GM20431 (cell line): ENCODE measurements at regions not wholly inside any gene's neighbourhood (a gene's known extent, or its start where the extent isn't known, plus 50 kb on each side); places are given as distances from the start of the nearest gene placed in this dataset.
"Not testable (repeated sequence)": the region's sequence is repeated elsewhere in the genome, so short reads cannot be mapped to it uniquely, and the experiment has no call there.

Source experiments
- in situ Hi-C: fragments of 300-500 bp; cut with MseI, MboI; formaldehyde crosslinking; loops from one replicate; pipeline ENCODE4 v1.15.0; 2020; ENCODE audit warnings: low sequenced_read_pairs; ENCODE audit not compliant: unreplicated experiment

DNA sequence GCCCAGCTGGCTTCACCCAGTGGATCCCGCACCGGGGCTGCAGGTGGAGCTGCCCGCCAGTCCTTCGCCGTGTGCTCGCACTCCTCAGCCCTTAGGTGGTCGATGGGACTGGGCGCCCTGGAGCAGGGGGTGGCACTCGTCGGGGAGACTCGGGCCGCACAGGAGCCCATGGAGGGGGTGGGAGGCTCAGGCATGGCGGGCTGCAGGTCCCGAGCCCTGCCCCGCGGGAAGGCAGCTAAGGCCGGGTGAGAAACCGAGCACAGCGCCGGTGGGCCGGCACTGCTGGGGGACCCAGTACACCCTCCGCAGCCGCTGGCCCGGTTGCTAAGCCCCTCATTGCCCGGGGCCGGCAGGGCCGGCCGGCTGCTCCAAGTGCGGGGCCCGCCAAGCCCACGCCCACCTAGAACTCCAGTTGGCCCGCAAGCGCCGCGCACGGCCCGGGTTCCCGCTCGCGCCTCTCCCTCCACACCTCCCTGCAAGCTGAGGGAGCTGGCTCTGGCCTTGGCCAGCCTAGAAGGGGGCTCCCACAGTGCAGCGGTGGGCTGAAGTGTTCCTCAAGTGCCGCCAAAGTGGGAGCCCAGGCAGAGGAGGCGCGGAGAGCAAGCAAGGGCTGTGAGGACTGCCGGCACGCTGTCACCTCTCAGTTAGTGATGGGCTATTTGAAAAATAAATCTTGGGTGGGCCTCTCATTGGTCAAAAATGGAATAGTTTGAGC is 411.2 kb upstream of the NOX3 start:
- in situ Hi-C loops = not testable (repeated sequence)

GRCh38 chr6:155861821-155862220 is 406.2 kb upstream of the NOX3 start:
- in situ Hi-C loops = no loop called here

DNA sequence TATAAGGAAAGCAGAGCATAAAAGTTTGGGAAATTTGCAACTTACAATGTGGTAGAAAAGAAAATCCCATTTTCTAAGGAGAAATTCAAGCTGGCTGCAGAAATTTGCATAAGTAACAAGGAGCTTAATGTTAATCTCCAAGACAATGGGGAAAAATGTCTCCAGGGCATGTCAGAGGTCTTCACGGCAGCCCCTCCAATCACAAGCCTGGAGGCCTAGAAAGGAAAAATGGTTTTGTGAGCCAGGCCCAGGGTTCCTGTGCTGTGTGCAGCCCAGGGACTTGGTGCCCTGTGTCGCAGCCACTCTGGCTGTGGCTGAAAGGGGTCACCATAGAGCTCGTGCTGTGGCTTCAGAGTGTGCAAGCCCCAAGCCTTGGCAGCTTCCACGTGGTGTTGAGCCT is 403.3 kb upstream of the NOX3 start:
- in situ Hi-C loops = not testable (repeated sequence)

DNA sequence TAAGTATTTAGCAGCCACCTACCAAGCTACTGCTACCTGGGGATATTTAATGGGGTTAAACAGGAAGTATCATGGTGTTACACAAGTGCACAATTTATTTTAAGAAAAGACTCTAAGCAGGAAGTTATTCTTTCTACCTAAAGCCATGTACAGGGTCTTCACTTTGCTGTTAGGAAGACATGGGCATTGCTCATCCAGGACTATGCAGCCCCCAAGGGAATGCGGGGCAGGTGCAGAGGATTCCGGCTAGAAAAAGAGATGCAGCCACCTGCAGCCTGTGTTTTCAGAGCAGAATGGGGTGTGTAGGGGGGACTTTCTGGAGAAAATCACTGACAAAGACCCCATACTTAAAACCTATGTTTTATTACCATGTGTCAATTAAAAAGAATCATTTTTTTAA is 399.1 kb upstream of the NOX3 start:
- in situ Hi-C loops = no loop called here

- in situ Hi-C loops = no loop called here
Observed at GRCh38 chr6:155853011-155853410, 397.4 kb upstream of the NOX3 start.

- in situ Hi-C loops = no loop called here
Observed at GRCh38 chr6:155850408-155850841, 394.8 kb upstream of the NOX3 start.

DNA sequence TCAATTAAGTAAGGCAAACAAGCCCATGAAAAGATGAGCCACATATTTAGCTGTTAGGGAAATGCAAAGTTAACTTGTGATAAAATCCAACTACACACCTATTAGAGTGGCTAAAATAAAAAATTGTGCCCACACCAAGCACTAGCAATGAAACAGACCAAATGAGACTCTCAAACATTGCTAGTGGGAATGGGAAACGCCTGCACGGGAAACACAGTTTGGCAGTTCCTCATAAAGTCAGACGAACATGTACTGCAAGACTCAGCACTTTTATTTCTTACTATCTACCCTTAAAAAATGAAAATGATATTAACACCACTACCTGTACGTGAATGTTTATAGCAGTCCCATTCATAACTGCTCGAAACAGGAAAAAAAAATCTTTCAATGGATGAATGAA is 392.1 kb upstream of the NOX3 start:
- in situ Hi-C loops = no loop called here

GRCh38 chr6:155837474-155837873 is 381.8 kb upstream of the NOX3 start:
- in situ Hi-C loops = no loop called here

DNA sequence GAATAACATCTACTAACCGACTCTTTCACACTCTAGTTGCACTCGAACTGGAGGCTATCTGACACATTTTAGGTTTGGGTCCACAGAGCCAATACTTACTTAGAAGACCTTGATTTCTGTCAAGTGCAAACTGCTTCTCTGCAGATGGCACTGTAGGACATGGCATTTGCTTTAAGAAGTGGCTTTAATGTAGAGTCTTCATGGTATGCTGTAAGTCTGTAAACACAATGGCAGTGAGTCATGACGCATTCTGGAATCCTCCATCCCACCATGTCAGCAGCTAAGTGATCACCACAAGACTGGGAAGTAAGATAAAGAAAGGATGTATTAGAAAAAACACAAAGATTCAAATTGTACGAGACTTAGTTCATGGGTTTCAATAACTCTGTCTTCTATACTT is 377.0 kb upstream of the NOX3 start:
- in situ Hi-C loops = no loop called here

DNA sequence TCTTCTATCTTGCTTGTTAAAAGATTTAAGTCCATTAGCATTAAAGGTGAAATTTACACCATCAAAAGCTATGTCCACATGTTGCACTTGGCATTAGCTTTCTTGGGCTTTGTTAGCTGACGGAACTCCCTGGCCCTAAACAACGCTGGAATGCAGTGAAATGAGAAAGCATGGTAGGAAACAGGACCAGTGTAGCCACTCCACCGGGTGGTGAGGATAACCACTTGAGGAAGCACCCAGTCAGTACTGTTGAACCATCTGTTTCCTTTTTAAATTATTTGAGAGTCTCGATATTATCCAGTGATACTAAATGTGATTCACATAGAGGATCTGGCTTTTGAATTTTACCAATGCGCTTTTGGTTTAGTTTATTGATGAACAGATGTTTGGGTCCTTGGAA is 374.9 kb upstream of the NOX3 start:
- in situ Hi-C loops = no loop called here

- in situ Hi-C loops = no loop called here
Observed at GRCh38 chr6:155829646-155830045, 374.0 kb upstream of the NOX3 start.

- in situ Hi-C loops = no loop called here
Observed at GRCh38 chr6:155828989-155829388, 373.4 kb upstream of the NOX3 start.

DNA sequence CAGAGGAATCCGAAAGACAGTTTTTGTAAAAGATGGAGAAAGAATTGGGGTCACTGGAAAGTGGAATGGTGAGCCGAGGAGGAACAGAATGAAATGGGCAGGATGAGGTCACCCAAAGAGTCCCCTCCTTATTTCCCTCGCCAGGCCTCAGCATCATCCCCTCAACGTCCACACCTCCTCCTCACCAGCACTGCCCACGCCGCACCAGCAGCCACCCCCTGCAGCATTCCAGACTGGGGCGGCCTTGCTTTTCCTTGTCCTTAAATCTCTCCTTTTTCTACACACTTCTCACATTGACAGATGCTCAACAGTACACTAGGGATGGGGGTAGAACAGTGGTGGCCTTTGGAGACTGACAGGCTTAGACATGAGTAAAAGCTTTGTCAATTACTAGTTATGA is 363.1 kb upstream of the NOX3 start:
- in situ Hi-C loops = no loop called here

- in situ Hi-C loops = no loop called here
Observed at GRCh38 chr6:155813548-155813947, 357.9 kb upstream of the NOX3 start.

DNA sequence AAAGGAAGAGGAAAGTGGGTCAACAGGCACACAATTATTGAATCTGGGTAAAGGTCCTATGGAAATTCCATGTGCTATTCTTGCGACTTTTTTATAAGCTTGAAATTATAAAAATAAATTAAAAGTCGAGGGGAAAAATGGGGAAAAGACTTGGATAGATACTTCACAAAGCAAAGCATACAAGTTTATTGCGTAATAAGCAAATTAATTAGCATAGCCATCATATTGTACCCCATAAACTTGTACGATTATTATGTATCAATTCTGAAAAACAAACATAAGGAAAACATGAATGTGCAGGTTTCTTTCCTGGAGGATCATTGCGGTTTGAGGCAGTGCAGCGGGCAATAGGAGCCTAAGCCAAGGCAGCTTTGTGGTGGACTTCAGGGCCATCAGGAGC is 351.6 kb upstream of the NOX3 start:
- in situ Hi-C loops = no loop called here

DNA sequence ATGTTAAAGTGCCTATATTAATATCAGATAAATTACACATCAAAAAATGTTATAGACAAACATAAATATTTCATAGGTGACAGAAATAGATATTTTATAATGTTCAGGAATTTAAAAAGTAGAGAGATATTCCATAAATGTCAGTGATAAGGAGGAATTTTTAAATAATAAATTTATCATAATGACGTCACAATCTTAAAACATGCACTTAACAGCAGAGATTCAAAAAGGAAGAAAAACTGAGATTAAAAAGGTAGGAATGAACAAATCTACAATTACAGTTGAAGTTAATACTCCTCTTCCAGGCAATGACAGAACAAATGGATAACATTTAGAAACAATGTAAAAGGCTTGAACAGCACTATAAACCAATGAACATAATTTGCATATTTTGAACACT is 345.4 kb upstream of the NOX3 start:
- in situ Hi-C loops = no loop called here

DNA sequence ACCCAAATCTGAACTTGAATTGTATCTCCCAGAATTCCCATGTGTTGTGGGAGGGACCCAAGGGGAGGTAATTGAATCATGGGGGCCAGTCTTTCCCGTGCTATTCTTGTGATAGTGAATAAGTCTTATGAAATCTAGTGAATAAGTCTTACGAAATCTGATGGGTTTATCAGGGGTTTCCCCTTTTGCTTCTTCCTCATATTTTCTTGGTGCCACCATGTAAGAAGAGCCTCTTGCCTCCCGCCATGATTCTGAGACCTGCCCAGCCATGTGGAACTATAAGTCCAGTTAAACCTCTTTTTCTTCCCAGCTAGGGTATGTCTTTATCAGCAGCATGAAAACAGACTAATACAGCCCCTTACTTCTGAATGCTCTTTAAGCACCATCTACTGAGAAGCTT is 343.2 kb upstream of the NOX3 start:
- in situ Hi-C loops = not testable (repeated sequence)

- in situ Hi-C loops = no loop called here
Observed at GRCh38 chr6:155795173-155795796, 339.6 kb upstream of the NOX3 start.

DNA sequence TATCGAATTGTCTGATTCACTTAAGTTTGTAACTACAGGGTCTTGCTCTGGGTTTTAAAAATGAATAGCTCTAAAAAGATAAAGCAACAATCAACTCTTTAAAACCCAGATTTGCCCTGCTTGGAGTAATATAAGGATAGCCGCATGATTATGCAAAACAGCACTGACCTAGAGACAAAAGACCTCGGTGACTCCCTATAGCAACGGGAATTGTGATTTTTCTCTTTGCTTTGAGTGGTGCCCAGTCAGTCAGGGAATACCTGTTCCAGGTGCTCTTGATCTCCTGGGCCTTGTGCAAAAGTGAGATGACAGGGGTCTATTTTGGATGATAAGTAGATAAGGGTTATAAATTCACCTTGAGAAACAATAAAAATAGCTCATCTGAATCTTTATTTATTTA is 336.3 kb upstream of the NOX3 start:
- in situ Hi-C loops = no loop called here

GRCh38 chr6:155791186-155791585 is 335.5 kb upstream of the NOX3 start:
- in situ Hi-C loops = no loop called here

DNA sequence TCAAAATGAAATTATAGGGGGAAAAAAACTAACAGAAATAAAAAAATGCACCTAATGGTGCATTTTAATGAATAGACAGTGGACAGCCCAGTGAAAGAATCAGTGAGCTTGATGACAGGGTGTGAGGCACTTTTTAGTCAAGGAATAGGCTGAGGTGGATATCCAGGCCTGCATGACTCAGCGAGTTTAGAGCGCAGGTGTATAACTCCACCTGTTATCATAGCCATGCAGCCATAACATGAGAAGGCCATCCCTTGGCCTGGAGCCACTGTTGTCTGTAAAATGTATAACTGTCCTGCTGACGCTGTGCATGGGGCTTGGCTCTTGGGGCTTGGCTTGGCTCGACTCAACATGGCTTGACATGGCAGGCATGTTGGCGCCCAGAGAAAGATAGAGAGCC is 331.5 kb upstream of the NOX3 start:
- in situ Hi-C loops = no loop called here

DNA sequence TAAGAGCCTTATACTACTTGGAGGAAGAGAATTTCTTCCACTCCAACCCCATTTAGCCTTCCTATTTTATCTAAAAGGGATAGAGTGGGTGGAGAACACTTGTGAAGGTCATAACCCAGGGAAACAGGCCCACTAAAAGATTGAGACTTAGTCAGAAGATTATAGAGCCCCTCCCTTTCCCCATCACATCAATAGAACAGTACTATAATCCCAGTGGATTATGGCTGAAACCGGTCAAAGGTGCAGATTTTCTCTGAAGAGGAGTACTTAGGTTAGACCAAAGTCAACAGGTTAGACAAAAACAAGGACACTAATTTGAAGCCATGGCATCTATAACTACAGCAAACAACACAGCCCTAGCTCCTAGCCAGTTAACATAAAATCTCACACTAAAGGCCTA is 330.9 kb upstream of the NOX3 start:
- in situ Hi-C loops = no loop called here
